Fibroblast of the aortic adventitia (primary cell): ENCODE measurements at regions not wholly inside any gene's neighbourhood (a gene's known extent, or its start where the extent isn't known, plus 50 kb on each side); places are given as distances from the start of the nearest gene placed in this dataset.
A peak's percentile ranks its signal among the peaks of the same experiment; 100 is the strongest.
"Not testable (repeated sequence)": the region's sequence is repeated elsewhere in the genome, so short reads cannot be mapped to it uniquely, and the experiment has no call there.

Experiments
- DNase-seq: peaks from one replicate; pipeline ENCODE4 v3.0.0-alpha.2; 2010; ENCODE audit warnings: low read depth
- H3K4me3 ChIP-seq: 2 replicates; pipeline ENCODE4 v1.5.1; 2011; ENCODE audit warnings: low read depth, mild to moderate bottlenecking, control low read depth, low read length, moderate library complexity
- CTCF ChIP-seq: IDR thresholded peaks from 2 replicates; pipeline ENCODE4 v1.5.1; 2011; ENCODE audit warnings: mild to moderate bottlenecking, low read length, control low read depth, inconsistent platforms; ENCODE audit not compliant: insufficient read depth

DNA sequence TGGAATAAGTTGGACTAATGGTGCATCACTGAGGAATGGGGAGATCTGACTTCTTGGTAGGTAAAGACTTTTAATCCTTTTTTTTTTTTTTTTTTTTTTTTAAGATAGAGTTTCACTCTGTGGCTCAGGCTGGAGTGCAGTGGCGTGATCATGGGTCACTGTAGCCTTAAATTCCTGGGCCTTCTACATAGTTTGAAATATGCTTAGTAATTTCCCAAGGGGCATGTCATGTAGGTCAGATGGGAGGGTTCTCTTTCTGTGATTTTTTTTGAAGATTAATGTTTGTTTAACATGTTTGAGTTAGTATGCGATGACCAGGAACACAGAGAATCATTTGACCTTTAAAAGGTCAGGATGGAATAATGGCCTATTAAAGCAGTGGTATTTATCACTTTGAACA lies 129.1 kb downstream of the S1PR1 start:
- DNase-seq: peak; percentile 8
- TF ChIP-seq CTCF: no peak
- H3K4me3 ChIP-seq: no peak overlapping the region

DNA sequence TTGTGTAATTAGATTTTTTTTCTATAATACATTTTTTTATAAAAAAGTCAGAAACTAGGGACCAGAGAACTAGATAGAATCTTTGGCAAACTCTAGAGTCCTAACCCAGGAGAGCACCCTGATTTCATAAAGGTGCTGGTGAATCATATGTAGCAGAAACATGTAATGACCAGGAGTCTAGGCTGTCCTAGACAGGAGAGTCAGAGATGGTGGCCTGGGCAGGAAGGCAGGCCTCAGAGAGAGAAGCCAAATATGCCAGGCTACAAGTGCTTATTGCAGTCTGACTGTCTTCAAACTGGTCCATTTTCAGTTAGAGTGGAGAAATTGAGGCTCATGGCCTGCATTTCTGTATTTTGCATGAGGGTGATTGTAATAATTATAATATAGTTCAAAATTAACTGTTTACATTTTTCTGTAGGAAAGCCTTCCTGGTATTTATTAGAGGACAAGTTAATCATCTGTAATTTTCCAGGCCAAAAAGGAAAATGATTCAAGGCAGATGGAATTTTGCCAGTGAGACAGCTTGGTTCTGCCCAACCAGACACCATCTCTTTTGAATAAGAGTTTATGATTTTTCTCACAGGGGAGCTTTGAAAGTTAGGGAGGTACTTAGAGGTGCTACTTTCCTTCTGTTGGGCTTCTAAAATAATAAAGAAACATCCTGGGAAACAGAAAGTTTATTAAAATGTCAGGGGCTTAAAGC lies 129.8 kb downstream of the S1PR1 start:
- no peak overlapping the region for H3K4me3 ChIP-seq
- TF ChIP-seq CTCF: no peak
- peak; percentile 42 for DNase-seq

GRCh38 chr1:101367630-101368029 lies 130.8 kb downstream of the S1PR1 start:
- H3K4me3 ChIP-seq: no peak overlapping the region
- no peak for DNase-seq
- no peak for TF ChIP-seq CTCF

DNA sequence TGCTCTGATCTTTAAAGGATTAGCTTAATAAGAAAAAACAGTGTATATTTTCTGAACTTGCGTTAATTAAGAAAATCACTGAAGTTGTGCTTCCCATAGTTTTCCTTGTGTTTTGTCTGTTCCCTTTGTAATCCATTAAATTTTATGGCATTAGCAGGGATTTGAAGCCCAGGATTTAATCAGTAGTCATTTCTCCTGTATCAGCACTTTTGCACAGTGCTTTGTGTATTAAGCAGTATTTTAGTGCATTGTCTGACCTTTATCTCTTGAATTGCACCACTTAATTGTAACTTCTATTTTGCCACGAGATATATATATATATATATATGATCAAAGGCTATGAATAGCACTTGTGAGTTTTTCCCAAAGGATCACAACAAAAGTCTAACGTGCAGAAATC lies 133.7 kb downstream of the S1PR1 start:
- TF ChIP-seq CTCF: no peak

GRCh38 chr1:101371259-101371658 lies 134.4 kb downstream of the S1PR1 start:
- no peak for TF ChIP-seq CTCF
- H3K4me3 ChIP-seq: no peak overlapping the region
- DNase-seq: peak; percentile 38

More for the DNA sequence above, 133.7 kb downstream of the S1PR1 start:
- no peak for DNase-seq
- no peak overlapping the region for H3K4me3 ChIP-seq

DNA sequence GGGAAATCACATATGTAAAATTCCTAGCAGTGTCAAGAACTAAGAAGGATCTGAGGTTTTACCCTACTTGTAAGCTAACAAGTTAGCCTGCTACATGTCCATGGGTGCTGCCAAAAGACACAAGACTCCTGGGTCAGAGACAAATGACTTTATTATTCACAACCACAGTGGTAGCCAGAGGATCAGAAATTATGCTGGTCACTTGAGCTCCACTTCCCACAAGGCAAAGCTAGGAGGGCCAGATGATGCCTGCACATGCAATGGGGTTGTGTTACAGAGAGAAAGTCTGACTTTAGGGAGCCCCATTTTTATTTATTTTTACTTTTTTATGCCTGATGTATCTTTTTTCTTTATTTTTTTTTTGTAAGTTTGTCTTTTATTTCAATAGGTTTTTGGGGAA lies 136.8 kb downstream of the S1PR1 start:
- no peak overlapping the region for H3K4me3 ChIP-seq
- DNase-seq: no peak
- TF ChIP-seq CTCF: no peak

- DNase-seq, H3K4me3 ChIP-seq: not testable (repeated sequence)
Observed at GRCh38 chr1:101375448-101375847, 138.6 kb downstream of the S1PR1 start.
